B cell (primary cell): ENCODE measurements at regions not wholly inside any gene's neighbourhood (a gene's known extent, or its start where the extent isn't known, plus 50 kb on each side); places are given as distances from the start of the nearest gene placed in this dataset.
"Not testable (repeated sequence)": the region's sequence is repeated elsewhere in the genome, so short reads cannot be mapped to it uniquely, and the experiment has no call there.

ENCODE experiments used
- ATAC-seq: fragments of 200-7000 bp; cut with Tn5 transposase; one replicate; pipeline ENCODE4 v1.10.0; 2021; ENCODE audit warnings: low read depth, mild to moderate bottlenecking, moderate number of reproducible peaks, moderate library complexity
- CTCF ChIA-PET: fragments of 350-600 bp; sonication (Branson Sonifier 250); formaldehyde crosslinking; loops from one replicate; lab custom pipeline; 2021; ENCODE audit warnings: antibody characterized with exemption, inconsistent platforms; lab: Charles Lee
- POLR2A ChIA-PET: fragments of 350-600 bp; sonication (Branson Sonifier 250); formaldehyde crosslinking; loops from one replicate; lab custom pipeline; 2021; ENCODE audit warnings: antibody characterized with exemption; lab: Charles Lee
- DNase-seq: peaks from one replicate; pipeline ENCODE4 v3.0.0; 2013
- H2AFZ ChIP-seq: 2 replicates; pipeline ENCODE4 v1.6.1; 2012; ENCODE audit warnings: mild to moderate bottlenecking, low read depth, low read length; ENCODE audit not compliant: insufficient read depth, poor library complexity, severe bottlenecking
- H3K27ac ChIP-seq, 2 donors: 1 replicate in 1 of 2; 2 replicates in 1 of 2; pipeline ENCODE4 v1.5.1; 2012 to 2013; ENCODE audit warnings: low read length in 2 of 2, mild to moderate bottlenecking in 2 of 2, moderate library complexity in 1 of 2
- H3K27me3 ChIP-seq, 4 experiments: fragments of 200-600 bp in 1 of 4; sonication (generic) in 1 of 4; replicated peaks in 1 of 4; 1 replicate in 2 of 4; 2 replicates in 2 of 4; pipeline versions ENCODE4 v1.6.1 to v1.7.0; 2013 to 2016; ENCODE audit warnings: low read length in 3 of 4, mild to moderate bottlenecking in 2 of 4, mixed read lengths in 1 of 4, moderate library complexity in 1 of 4; ENCODE audit not compliant: insufficient read depth in 4 of 4, control insufficient read depth in 3 of 4; ENCODE audit errors: control extremely low read depth in 1 of 4
- H3K36me3 ChIP-seq, 2 experiments: replicated peaks in 1 of 2; 1 replicate in 1 of 2; 2 replicates in 1 of 2; pipeline versions ENCODE4 v1.6.1 to v1.7.1; 2013; ENCODE audit warnings: low read length in 1 of 2; ENCODE audit not compliant: insufficient read depth in 2 of 2, control insufficient read depth in 1 of 2; ENCODE audit errors: control extremely low read depth in 1 of 2, extremely low read depth in 1 of 2
- H3K4me1 ChIP-seq, 2 donors: fragments of 200-600 bp in 1 of 2; sonication (generic) in 1 of 2; 1 replicate in 1 of 2; 2 replicates in 1 of 2; pipeline versions ENCODE4 v1.5.1 to v1.6.1; 2013 to 2017; ENCODE audit warnings: low read length in 2 of 2; ENCODE audit not compliant: control insufficient read depth in 2 of 2, insufficient read depth in 2 of 2
- H3K4me2 ChIP-seq: replicated peaks from 2 replicates; pipeline ENCODE3; 2012; ENCODE audit warnings: mild to moderate bottlenecking, low read depth, low read length; ENCODE audit not compliant: poor library complexity, severe bottlenecking
- H3K4me3 ChIP-seq, 5 experiments: fragments of 200-600 bp in 1 of 5; sonication (generic) in 1 of 5; 1 replicate in 3 of 5; 2 replicates in 2 of 5; pipeline versions ENCODE4 v1.5.1 to v1.7.0; 2011 to 2016; ENCODE audit warnings: low read length in 4 of 5, mild to moderate bottlenecking in 4 of 5, low read depth in 2 of 5, control low read depth in 1 of 5, moderate library complexity in 1 of 5; ENCODE audit not compliant: insufficient read depth in 1 of 5; ENCODE audit errors: control extremely low read depth in 1 of 5, extremely low read depth in 1 of 5
- H3K79me2 ChIP-seq: fragments of 200-600 bp; sonication (generic); one replicate; pipeline ENCODE4 v1.6.0; 2016; ENCODE audit warnings: low read length; ENCODE audit not compliant: control insufficient read depth, insufficient read depth
- H3K9ac ChIP-seq: fragments of 200-600 bp; sonication (generic); 2 replicates; pipeline ENCODE4 v1.6.1; 2017; ENCODE audit warnings: mild to moderate bottlenecking, low read length, moderate library complexity
- H3K9me3 ChIP-seq, 3 donors: one replicate each; pipeline versions ENCODE4 v1.6.1 to v1.7.1; 2013; ENCODE audit warnings: low read length in 2 of 3; ENCODE audit not compliant: control insufficient read depth in 2 of 3, insufficient read depth in 1 of 3; ENCODE audit errors: control extremely low read depth in 1 of 3
- H4K20me1 ChIP-seq: 2 replicates; pipeline ENCODE4 v1.6.0; 2012; ENCODE audit warnings: mild to moderate bottlenecking, low read length; ENCODE audit not compliant: insufficient read depth, control insufficient read depth, poor library complexity, severe bottlenecking
- H3K27ac Mint-ChIP-seq: one replicate; pipeline ENCODE4 v1.8.0; 2021; ENCODE audit warnings: mixed read lengths
- H3K27me3 Mint-ChIP-seq: one replicate; pipeline ENCODE4 v1.8.0; 2021; ENCODE audit warnings: mixed read lengths
- H3K4me1 Mint-ChIP-seq: one replicate; pipeline ENCODE4 v1.8.0; 2021; ENCODE audit warnings: mixed read lengths
- H3K4me3 Mint-ChIP-seq: one replicate; pipeline ENCODE4 v1.8.0; 2021; ENCODE audit warnings: mixed read lengths
- H3K9me3 Mint-ChIP-seq: one replicate; pipeline ENCODE4 v1.8.0; 2022; ENCODE audit warnings: mixed read lengths; ENCODE audit not compliant: insufficient read depth
- WGBS: methylation state at CpG from one replicate; pipeline ENCODE4 v1.1.5; 2013; ENCODE audit warnings: missing lambda C conversion rate; ENCODE audit not compliant: insufficient coverage; 5-methylcytosine and 5-hydroxymethylcytosine counted together
- intact Hi-C: fragments of 100-400 bp; cut with micrococcal nuclease; formaldehyde crosslinking; loops from one replicate; pipeline ENCODE4 v1.10.0; 2022

DNA sequence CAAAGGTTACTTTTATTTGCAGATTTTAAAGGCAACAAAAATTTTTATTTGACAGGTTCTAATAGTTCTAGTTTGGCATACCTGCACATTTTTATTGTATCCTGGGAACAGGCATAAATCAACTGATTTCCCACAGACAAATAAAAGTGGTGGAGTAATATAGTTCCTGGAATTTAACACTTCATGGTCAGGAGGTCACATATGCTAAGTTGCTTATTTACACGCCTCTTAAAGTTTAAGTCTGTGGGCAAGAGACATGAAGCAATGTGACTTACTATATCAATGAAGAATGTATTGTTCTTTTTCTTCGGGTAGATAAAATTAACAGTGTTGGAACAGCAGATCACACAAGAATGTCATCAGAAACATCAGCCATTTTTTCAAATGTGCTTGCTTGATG is 135.2 kb downstream of the SPDYE17 start:
- H3K27me3 ChIP-seq, H3K4me3 ChIP-seq, H2AFZ ChIP-seq, H3K27me3 Mint-ChIP-seq, H3K9ac ChIP-seq, CTCF ChIA-PET, H3K4me3 Mint-ChIP-seq, intact Hi-C loops, H3K36me3 ChIP-seq, H3K9me3 Mint-ChIP-seq, DNase-seq, H3K9me3 ChIP-seq, H3K27ac ChIP-seq, H3K4me1 Mint-ChIP-seq, H3K4me2 ChIP-seq, H3K79me2 ChIP-seq, H3K4me1 ChIP-seq, H3K27ac Mint-ChIP-seq, H4K20me1 ChIP-seq, ATAC-seq, POLR2A ChIA-PET: not testable (repeated sequence)
- WGBS, result no CpG with 5 or more reads among the region's 2 CpGs

DNA sequence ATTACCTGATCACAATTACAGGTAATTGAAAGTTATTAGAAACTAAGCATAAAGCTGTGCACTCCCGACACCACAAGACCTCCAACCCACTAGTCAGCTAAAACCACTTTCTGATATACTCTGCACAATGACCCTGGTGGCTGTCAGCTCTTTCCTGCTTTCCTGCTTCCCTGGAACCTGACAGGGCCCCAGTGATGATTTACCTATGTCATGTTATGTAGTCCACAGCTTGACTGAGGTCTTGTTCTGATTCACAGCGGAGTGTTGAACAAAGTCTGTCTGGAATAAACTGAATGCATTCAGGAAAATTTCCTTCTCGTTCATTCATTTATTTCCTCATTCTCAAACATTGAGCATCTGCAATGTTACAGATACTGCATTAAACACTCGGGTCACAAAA is 136.5 kb downstream of the SPDYE17 start:
- WGBS, result 100% methylated on average over 1 of the region's 4 CpGs
- POLR2A ChIA-PET, ATAC-seq: not testable (repeated sequence)

DNA sequence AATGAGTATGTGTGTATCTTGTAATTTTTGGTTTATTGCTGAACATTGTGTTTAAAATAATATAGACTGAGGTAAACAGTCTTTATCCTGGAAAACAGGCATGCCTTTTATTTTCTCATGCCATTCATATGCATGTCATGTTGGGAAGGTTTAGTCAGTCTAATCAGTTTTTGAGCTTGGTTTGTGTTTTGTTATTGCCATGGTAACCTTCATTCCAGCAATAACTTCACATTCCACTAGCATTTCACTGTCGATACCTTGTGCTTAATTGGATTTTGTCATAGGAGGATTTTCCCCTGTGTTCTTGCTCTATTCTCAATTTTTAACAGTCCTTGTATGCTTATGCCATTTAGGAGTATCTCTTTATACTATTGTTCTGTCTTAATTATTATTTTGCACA is 140.4 kb downstream of the SPDYE17 start:
- H3K4me3 Mint-ChIP-seq, result not testable (repeated sequence)

More for the DNA sequence above, 136.5 kb downstream of the SPDYE17 start:
- H3K9me3 Mint-ChIP-seq, H2AFZ ChIP-seq, intact Hi-C loops, CTCF ChIA-PET, H3K27me3 Mint-ChIP-seq, H3K4me1 ChIP-seq, H3K4me1 Mint-ChIP-seq, H3K4me3 Mint-ChIP-seq, H3K27ac ChIP-seq, H3K9ac ChIP-seq, H3K27ac Mint-ChIP-seq, H3K4me2 ChIP-seq, H3K4me3 ChIP-seq, H3K9me3 ChIP-seq, H3K36me3 ChIP-seq, H3K27me3 ChIP-seq, H4K20me1 ChIP-seq, H3K79me2 ChIP-seq, DNase-seq: not testable (repeated sequence)

DNA sequence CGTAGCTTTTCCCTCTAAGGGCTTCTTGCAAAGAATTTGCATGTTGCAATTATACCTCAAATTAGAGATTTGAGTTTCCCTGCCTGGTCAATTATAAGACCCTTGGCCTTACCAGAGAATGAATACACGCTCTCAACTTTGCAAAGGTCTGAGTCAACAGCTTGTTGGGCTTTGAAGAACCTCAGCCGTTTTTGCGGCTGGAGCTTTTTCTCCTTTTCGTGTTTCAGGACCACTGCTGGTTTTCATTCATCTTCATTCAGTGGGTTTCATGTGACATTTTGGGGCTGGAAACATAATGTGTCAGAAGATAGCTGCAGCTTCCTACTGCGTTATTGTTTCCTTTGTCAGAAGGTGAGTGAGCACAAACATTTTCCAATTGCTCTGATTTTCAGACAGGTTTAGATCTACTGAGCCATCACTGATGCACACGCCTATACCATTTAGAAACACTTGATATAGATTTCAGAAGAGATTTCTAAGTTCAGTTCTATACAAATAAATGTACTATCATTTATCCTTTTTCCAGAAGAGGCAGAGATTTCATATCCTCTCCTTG is 152.3 kb downstream of the SPDYE17 start:
- H3K4me1 Mint-ChIP-seq, H3K9ac ChIP-seq, intact Hi-C loops, H3K4me3 ChIP-seq, H3K36me3 ChIP-seq, H3K27me3 ChIP-seq, H3K79me2 ChIP-seq, H3K9me3 ChIP-seq, POLR2A ChIA-PET, DNase-seq, H3K27ac Mint-ChIP-seq, H3K9me3 Mint-ChIP-seq, CTCF ChIA-PET, H2AFZ ChIP-seq, H3K4me3 Mint-ChIP-seq, H3K27ac ChIP-seq, H3K4me2 ChIP-seq, H3K27me3 Mint-ChIP-seq, H3K4me1 ChIP-seq, H4K20me1 ChIP-seq, ATAC-seq: not testable (repeated sequence)
- WGBS, result 100% methylated on average over 1 of the region's 7 CpGs

More for the DNA sequence above, 140.4 kb downstream of the SPDYE17 start:
- H3K4me1 Mint-ChIP-seq, H3K4me3 ChIP-seq, POLR2A ChIA-PET, intact Hi-C loops, DNase-seq, H3K27me3 Mint-ChIP-seq, ATAC-seq, H3K9ac ChIP-seq, H2AFZ ChIP-seq, H3K27me3 ChIP-seq, H3K27ac ChIP-seq, H3K27ac Mint-ChIP-seq, H3K4me1 ChIP-seq, H3K36me3 ChIP-seq, H3K9me3 Mint-ChIP-seq, H3K79me2 ChIP-seq, H3K9me3 ChIP-seq, H3K4me2 ChIP-seq, CTCF ChIA-PET, H4K20me1 ChIP-seq: not testable (repeated sequence)
- no CpG with 5 or more reads among the region's 1 CpG for WGBS
